ENCODE measurements at regions not wholly inside any gene's neighbourhood (a gene's known extent, or its start where the extent isn't known, plus 50 kb on each side); places are given as distances from the start of the nearest gene placed in this dataset.

DNA sequence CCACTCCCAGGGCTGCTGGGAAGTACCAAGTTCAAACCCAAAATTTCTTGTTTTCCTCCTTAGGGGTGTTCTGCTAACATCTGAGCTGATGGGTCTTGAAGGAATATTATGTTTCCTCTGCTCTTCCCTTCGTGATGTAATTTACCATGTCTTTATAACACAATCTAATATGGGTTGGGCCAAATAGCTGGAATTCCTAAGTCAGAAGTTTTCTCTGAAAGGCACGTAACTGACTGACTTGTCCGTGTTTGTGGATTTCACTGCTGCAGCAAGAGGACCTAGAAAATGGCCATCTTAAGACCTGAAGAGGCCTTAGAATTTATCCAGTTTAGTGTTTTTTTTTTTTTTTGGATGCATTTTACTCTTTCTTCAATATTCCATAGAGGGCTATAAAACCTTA lies 256.7 kb downstream of the DCDC2C start:
- no peak overlapping the region for H3K4me3 Mint-ChIP-seq
- no peak overlapping the region for H3K27ac Mint-ChIP-seq (ENCODE audit: unreplicated experiment)

DNA sequence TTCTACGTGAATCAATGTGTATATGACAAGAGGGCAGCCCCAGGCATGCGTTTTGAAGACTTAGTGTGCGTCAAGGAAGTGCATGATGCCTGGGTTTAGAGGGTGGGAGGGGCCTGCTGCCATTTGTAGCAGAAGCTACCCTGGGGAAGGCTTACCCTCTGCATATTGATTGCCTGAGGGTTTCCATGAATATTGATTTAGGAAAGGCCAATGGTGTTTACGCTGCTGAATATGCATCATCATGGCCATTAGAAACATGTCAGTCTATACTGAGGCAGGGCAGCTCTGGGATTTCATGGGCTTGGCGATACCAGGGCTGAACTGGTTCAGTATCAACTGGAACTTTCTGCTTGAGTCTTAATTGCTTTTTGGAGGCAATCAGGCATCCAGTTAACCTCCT lies 259.3 kb downstream of the DCDC2C start:
- DNase-seq (ENCODE audit: low read depth, low spot score) = no peak
- Mint-ChIP-seq H3K9me3 (peaks cover 2% of the 10 kb centered on the region), H3K27ac (ENCODE audit: unreplicated experiment) (no peak overlapping the region), H3K4me3 (no peak overlapping the region), H3K27me3 (ENCODE audit: low read depth) (no peaks in the 10 kb centered on the region), H3K36me3 (ENCODE audit: low read depth) (no peaks in the 10 kb centered on the region), H3K4me1 (peaks cover 21% of the 10 kb centered on the region)
- TF ChIP-seq, protein P1, sequence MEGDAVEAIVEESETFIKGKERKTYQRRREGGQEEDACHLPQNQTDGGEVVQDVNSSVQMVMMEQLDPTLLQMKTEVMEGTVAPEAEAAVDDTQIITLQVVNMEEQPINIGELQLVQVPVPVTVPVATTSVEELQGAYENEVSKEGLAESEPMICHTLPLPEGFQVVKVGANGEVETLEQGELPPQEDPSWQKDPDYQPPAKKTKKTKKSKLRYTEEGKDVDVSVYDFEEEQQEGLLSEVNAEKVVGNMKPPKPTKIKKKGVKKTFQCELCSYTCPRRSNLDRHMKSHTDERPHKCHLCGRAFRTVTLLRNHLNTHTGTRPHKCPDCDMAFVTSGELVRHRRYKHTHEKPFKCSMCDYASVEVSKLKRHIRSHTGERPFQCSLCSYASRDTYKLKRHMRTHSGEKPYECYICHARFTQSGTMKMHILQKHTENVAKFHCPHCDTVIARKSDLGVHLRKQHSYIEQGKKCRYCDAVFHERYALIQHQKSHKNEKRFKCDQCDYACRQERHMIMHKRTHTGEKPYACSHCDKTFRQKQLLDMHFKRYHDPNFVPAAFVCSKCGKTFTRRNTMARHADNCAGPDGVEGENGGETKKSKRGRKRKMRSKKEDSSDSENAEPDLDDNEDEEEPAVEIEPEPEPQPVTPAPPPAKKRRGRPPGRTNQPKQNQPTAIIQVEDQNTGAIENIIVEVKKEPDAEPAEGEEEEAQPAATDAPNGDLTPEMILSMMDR (conservative IDR thresholded peaks at IDR 0.05) = no peak

More for the DNA sequence above, 256.7 kb downstream of the DCDC2C start:
- TF ChIP-seq, protein P1 (conservative IDR thresholded peaks at IDR 0.05) = no peak
- DNase-seq (ENCODE audit: low read depth, low spot score) = no peak
- Mint-ChIP-seq H3K4me1 (peaks cover 21% of the 10 kb centered on the region), H3K36me3 (ENCODE audit: low read depth) (no peaks in the 10 kb centered on the region), H3K27me3 (ENCODE audit: low read depth) (no peaks in the 10 kb centered on the region), H3K9me3 (peaks cover 2% of the 10 kb centered on the region)

DNA sequence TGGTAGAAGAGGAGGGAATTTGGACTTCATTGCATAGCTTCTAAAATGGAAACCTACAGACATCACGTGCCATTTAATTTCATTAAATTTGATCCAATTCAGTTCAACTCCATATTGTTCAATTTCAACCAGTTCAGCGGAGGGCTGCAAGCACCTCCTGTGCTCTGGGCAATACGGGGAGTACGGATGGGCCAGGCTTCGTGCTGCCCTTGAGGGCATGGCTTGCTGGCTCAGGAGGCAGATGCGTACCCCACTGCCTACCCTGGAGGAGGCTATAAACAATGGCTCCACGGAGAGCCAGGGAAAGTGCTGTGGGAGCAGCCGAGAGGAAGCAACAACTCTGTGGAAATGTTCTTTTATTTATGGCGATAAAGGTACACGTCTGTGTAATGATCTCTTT lies 261.8 kb downstream of the DCDC2C start:
- no peak for DNase-seq (ENCODE audit: low read depth, low spot score)
- peaks cover 2% of the 10 kb centered on the region for H3K9me3 Mint-ChIP-seq
- H3K36me3 Mint-ChIP-seq (ENCODE audit: low read depth) = no peaks in the 10 kb centered on the region
- no peaks in the 10 kb centered on the region for H3K27me3 Mint-ChIP-seq (ENCODE audit: low read depth)
- H3K4me1 Mint-ChIP-seq = peaks cover 13% of the 10 kb centered on the region
- H3K27ac Mint-ChIP-seq (ENCODE audit: unreplicated experiment) = no peak overlapping the region
- TF ChIP-seq, protein P1 (conservative IDR thresholded peaks at IDR 0.05) = no peak
- no peak overlapping the region for H3K4me3 Mint-ChIP-seq

DNA sequence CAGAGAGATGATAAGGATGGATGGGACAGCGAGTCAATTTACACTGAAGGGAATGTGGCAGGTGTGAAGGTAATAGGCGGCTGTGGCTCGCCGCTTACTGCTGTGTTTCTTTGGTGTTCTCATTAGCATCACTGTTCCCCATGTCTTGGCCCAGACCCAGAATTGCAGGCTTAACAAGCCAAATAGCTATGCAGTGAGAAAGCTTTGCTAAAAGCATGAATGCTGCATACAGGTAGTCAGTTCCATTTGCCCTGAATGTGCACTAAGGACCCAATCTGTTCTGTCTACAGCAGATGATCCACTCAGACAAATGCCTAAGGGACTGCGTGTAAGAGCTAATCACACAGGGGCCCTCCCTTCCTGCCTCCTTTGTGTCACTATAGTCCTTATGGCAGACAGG lies 262.6 kb downstream of the DCDC2C start:
- TF ChIP-seq, protein P1 (conservative IDR thresholded peaks at IDR 0.05) = no peak
- no peaks in the 10 kb centered on the region for H3K36me3 Mint-ChIP-seq (ENCODE audit: low read depth)
- H3K4me3 Mint-ChIP-seq = no peak overlapping the region
- no peak overlapping the region for H3K27ac Mint-ChIP-seq (ENCODE audit: unreplicated experiment)
- H3K9me3 Mint-ChIP-seq = peaks cover 2% of the 10 kb centered on the region
- H3K4me1 Mint-ChIP-seq = peaks cover 8% of the 10 kb centered on the region
- no peaks in the 10 kb centered on the region for H3K27me3 Mint-ChIP-seq (ENCODE audit: low read depth)
- DNase-seq (ENCODE audit: low read depth, low spot score) = no peak

DNA sequence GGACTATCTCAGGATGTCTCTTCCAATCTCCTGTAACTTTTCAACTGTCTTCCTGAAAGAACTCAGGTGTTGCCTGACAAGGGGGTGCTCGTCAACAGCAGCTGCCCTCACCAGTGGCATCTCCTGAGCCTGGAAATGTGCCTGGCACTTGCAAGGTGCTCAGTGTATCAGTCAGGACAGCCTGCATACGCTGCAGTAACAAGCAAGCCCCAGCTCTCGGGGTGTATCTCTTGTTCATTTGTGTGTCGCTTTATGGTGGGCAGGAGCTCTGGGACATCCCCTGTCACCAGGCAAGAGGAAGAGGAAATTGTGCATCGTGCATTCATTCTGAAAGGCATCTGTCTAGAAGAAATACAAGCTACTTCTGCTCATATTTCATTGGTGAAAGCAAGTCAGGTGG lies 263.1 kb downstream of the DCDC2C start:
- no peak for DNase-seq (ENCODE audit: low read depth, low spot score)
- no peak overlapping the region for H3K27ac Mint-ChIP-seq (ENCODE audit: unreplicated experiment)
- no peaks in the 10 kb centered on the region for H3K27me3 Mint-ChIP-seq (ENCODE audit: low read depth)
- no peaks in the 10 kb centered on the region for H3K36me3 Mint-ChIP-seq (ENCODE audit: low read depth)
- H3K4me1 Mint-ChIP-seq = peaks cover 6% of the 10 kb centered on the region
- H3K9me3 Mint-ChIP-seq = no peaks in the 10 kb centered on the region
- TF ChIP-seq, protein P1 (conservative IDR thresholded peaks at IDR 0.05) = no peak
- no peak overlapping the region for H3K4me3 Mint-ChIP-seq

DNA sequence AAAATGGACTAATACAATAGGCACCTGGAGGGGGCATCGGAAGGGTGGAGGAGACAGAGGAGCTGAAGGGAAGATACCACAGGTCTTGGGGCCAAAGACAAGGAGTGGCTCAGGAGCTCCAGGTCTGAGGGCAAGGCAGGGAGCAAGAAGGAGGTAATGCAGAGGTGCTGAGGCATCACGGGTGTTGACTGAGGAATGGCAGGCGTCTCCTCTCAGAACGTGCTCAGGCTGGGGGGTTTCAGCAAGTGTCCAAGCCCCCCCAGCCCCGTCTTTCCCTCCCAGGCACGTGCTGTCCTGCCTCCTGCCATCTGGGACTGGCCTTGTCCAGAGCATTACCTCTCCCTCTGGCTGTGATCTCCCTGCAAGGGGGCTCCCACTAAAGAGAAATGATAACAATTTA lies 265.4 kb downstream of the DCDC2C start:
- H3K27ac Mint-ChIP-seq (ENCODE audit: unreplicated experiment) = no peak overlapping the region
- H3K4me1 Mint-ChIP-seq = peaks cover 4% of the 10 kb centered on the region

More for the DNA sequence above, 265.4 kb downstream of the DCDC2C start:
- Mint-ChIP-seq H3K36me3 (ENCODE audit: low read depth) (no peaks in the 10 kb centered on the region), H3K4me3 (no peak overlapping the region), H3K9me3 (no peaks in the 10 kb centered on the region), H3K27me3 (ENCODE audit: low read depth) (no peaks in the 10 kb centered on the region)
- no peak for DNase-seq (ENCODE audit: low read depth, low spot score)
- TF ChIP-seq, protein P1 (conservative IDR thresholded peaks at IDR 0.05) = no peak

All from neural crest cell (in vitro differentiated cells).